GM21619 (cell line): ENCODE measurements at regions not wholly inside any gene's neighbourhood (a gene's known extent, or its start where the extent isn't known, plus 50 kb on each side); places are given as distances from the start of the nearest gene placed in this dataset.

Experiments
- ATAC-seq: cut with Tn5 transposase; IDR thresholded peaks from one replicate; pipeline ENCODE4 v1.9.1; 2021; ENCODE audit not compliant: unreplicated experiment

GRCh38 chr12:45622210-45622937, 107.1 kb upstream of the ARID2 start:
- no peak for ATAC-seq

GRCh38 chr12:45623221-45623620, 106.3 kb upstream of the ARID2 start:
- no peak for ATAC-seq

DNA sequence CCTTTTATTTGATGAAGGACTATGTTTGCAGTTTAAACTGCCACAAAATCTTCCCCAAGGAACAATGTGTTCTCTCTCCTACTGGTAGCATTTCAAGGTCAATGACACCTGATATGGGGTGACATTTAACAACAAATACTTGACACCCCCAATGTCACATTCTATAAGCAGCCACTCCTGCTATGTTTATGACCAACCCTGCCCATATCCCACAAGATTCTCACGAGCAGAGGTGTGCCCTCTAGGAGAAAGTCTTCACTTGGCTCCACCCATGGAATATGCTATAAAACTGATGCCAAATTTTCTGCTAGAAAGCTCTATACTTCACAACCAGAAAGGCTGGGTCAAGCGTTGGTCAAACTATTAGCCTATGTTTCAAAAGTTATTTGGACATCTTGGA, 105.6 kb upstream of the ARID2 start:
- no peak for ATAC-seq

DNA sequence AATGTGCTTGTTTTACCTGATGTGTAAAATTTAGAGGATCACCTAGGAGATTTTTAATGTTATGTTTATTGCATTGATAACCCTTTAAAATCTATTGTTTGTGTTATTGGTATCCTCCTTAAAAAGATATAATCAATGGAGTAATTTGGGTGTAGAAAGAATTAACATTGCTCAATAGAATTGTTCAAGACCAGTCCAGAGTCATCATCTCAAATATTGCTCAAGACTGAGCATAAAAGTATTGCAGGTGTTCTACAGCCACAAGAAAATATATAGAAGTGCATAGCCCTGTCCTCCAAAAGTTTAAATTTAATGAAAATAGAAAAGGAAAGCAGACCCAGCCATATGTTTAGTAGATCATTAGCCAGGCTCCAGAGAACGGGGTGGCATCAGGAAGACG, 102.5 kb upstream of the ARID2 start:
- no peak for ATAC-seq

- ATAC-seq = no peak
These were observed 102.0 kb upstream of the ARID2 start for GRCh38 chr12:45627407-45628069.

GRCh38 chr12:45629292-45629691, 100.2 kb upstream of the ARID2 start:
- ATAC-seq = no peak

- ATAC-seq = no peak
These were observed 95.8 kb upstream of the ARID2 start for GRCh38 chr12:45633733-45634132.

DNA sequence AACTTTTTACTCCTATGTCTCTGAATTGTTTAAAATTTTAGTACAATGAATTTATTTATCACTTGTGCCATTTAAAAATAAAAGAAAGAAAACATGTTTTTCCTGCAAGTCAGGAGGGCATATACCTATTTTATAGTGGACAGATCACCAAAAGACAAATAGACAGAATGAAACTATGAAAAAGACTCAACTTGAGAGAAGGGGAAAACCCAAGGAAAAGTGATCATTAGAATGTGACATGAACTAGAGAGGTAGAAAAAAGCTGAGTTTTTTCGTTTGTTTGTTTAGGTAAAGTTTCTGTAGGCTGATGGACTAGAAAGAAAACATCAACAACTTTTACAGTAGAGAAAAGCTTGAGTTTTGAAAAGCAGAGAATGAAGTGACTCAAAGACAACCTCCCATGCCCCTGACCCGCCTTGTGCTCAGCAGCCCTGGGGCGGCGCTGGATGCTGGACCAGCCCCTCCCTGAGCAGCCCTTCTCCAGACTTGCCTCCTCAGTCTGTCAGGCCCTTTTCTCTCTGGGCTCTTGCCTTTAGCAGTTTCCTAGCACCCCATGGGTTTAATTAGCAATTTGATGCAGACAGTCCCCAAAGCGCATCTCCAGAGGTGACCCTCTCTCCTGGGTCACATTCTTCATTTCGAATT, 95.1 kb upstream of the ARID2 start:
- ATAC-seq = peak; percentile 70

- no peak for ATAC-seq
These were observed 92.3 kb upstream of the ARID2 start for GRCh38 chr12:45637242-45637641.

- ATAC-seq = no peak
These were observed 91.8 kb upstream of the ARID2 start for GRCh38 chr12:45637706-45638105.

- ATAC-seq = no peak
These were observed 91.1 kb upstream of the ARID2 start for GRCh38 chr12:45638386-45638785.

GRCh38 chr12:45644541-45644940, 85.0 kb upstream of the ARID2 start:
- ATAC-seq = no peak

GRCh38 chr12:45646851-45647581, 82.5 kb upstream of the ARID2 start:
- ATAC-seq = no peak

GRCh38 chr12:45648070-45648469, 81.4 kb upstream of the ARID2 start:
- no peak for ATAC-seq

- ATAC-seq = no peak
These were observed 78.5 kb upstream of the ARID2 start for GRCh38 chr12:45651029-45651428.

DNA sequence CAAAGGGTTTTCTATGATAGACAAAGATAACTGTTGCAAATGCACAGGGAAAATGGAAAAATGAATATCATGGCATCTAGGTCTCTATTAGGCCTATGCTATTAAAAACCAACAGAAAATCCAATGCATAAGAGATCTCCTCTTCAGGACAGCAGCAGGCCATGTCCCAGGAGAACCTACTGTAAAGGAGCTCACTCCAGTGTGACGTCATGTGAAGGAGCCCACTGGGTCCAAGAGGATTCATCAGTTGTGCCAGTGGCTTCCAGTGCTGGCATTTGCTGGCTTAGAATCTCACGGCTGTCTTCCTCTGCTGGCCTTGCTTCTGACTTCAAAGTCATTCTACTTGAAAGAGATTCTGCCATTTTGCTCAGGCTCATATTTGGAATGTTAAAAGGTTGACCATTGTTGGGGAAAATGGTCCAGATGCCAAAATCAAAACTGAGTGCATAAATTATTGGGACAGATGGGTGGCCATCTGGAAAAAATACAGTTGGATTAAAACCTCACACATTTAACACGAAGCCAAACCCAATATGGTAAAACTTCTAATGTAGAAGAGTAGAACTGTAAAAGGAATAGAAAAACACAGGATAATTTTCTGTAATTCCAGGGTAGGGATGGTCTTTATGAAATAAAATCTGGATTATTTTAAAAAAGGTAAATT, 75.4 kb upstream of the ARID2 start:
- no peak for ATAC-seq

DNA sequence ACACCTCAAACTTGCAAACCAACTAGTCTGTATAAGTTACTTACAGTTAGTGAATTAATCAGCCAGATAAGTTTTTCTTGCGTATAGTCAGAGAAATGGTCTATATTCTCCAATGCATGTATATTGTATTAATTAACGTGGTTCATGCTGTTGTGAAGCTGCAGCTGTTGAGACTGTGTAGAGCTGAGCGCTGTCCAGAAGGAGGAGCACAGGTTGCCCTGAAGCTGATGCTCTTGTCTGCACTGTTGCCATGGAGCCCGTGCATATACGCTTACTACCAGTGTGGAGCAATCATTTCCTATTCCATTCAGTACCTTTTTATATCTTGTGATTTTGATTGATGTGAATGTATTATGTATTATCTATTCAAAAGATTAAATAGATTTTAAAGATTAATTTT, 74.3 kb upstream of the ARID2 start:
- no peak for ATAC-seq

GRCh38 chr12:45655743-45656142, 73.8 kb upstream of the ARID2 start:
- no peak for ATAC-seq

DNA sequence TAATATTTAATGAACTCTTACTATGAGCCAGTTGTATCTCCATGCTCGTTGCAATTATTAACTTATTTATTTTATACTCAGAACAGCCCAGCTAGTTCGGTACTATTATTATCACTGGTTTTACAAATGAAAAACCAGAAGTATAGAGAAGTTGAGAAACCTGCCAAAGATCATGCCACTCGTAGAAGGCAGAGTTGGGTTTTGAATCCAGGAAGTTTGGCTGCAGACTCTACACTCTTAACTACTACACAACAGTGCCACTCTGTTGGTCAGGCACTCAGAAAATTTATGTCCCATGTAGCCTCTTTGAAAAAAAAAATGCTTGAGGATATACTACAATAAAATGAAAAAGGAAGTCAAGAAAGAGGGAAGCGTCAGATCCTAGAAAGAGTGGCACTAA, 71.5 kb upstream of the ARID2 start:
- ATAC-seq = no peak

DNA sequence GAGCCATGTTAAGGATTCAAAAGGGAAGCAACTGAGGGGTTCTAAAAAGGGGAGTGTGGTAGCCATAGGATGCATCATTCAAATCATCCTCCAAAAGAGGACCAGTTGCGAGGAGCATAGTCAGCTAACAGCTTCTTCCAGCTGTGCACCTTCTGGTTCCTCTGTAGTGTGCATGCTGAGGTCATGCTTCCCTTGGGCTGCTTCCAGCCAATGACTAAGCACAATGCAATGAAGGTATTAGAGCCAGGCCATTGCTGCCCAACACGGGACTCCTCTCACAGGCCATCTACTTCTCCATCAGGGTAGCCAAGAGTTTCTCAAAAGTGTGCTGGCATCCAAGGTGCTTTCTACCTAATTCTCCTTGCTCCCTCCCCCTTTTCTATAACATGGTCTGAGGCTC, 69.2 kb upstream of the ARID2 start:
- no peak for ATAC-seq

DNA sequence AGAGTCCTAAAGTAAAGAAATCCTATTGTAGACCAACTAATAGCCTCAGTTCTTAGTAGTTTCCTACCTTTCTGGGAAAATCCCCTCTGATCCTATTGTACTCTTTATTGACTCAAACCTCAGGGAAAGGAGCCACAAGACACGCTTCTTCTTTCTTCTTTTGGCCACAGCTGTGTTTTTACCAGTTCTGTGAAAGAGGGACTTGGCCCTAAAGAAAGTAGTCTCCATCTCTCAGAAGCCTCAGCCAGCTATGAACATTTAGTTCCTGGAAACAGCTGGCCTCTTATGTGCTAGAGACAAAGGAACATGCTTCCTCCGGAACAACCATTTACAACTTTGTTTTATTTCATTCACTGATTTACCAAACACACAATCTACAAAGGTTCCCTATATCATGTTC, 66.1 kb upstream of the ARID2 start:
- no peak for ATAC-seq
